RWPE2 (cell line): ENCODE measurements at regions not wholly inside any gene's neighbourhood (a gene's known extent, or its start where the extent isn't known, plus 50 kb on each side); places are given as distances from the start of the nearest gene placed in this dataset.

Experiments used
- ATAC-seq: fragments of 200-7000 bp; cut with Tn5 transposase; 3 replicates; pipeline ENCODE4 v1.9.1; 2021; ENCODE audit warnings: low read depth
- DNase-seq: peaks from one replicate; pipeline ENCODE4 v3.0.0-alpha.2; 2020; ENCODE audit warnings: low spot score
- H3K27ac ChIP-seq: fragments of 450-650 bp; 2 replicates; pipeline ENCODE4 v1.5.1; 2017; ENCODE audit warnings: mild to moderate bottlenecking; ENCODE audit not compliant: poor library complexity, severe bottlenecking
- H3K27me3 ChIP-seq: fragments of 250-450 bp; sonication (Bioruptor Pico); 2 replicates; pipeline ENCODE4 v1.5.1; 2021; ENCODE audit warnings: mild to moderate bottlenecking, moderate library complexity; ENCODE audit not compliant: insufficient read depth, poor library complexity, severe bottlenecking
- H3K36me3 ChIP-seq: fragments of 250-450 bp; sonication (Bioruptor Pico); 2 replicates; pipeline ENCODE4 v1.5.1; 2020; ENCODE audit warnings: low read depth, mild to moderate bottlenecking, moderate library complexity
- H3K4me1 ChIP-seq: fragments of 250-450 bp; sonication (Bioruptor Pico); 2 replicates; pipeline ENCODE4 v1.5.1; 2021; ENCODE audit warnings: mild to moderate bottlenecking, moderate library complexity; ENCODE audit not compliant: insufficient read depth, poor library complexity, severe bottlenecking
- H3K4me3 ChIP-seq: fragments of 250-450 bp; sonication (Bioruptor Pico); 2 replicates; pipeline ENCODE4 v1.5.1; 2021; ENCODE audit warnings: mild to moderate bottlenecking, moderate library complexity; ENCODE audit not compliant: severe bottlenecking
- H3K9me3 ChIP-seq: fragments of 250-450 bp; sonication (Bioruptor Pico); 2 replicates; pipeline ENCODE4 v1.5.1; 2021; ENCODE audit warnings: mild to moderate bottlenecking, moderate library complexity; ENCODE audit not compliant: severe bottlenecking
- TF ChIP-seq, protein P1 (sequence below): fragments of 450-650 bp; IDR thresholded peaks from one replicate; pipeline ENCODE4 v1.5.1; 2017; ENCODE audit warnings: mild to moderate bottlenecking, moderate library complexity; ENCODE audit not compliant: poor library complexity, severe bottlenecking

DNA sequence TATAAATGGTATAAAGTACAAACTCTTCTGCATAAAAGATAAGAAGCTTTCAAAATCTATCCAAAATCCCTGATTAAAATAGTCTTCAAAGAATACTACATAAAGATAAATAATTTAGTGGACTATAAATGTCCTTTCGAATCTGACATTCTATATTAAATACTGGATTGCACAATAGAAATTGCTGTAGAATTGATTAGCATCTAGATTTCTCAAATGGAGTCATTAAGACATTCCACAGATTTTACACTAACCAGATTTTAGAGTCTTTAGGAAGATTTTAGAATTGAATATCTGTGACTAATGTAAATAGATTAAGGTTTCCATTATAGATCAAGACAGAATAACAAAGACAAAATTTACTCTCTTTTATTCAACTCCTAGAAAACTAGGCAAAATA, 663.9 kb downstream of the STPG2 start:
- Histone ChIP-seq H3K4me3 (no peak overlapping the region), H3K27ac (no peak overlapping the region), H3K27me3 (no peaks in the 10 kb centered on the region), H3K9me3 (no peaks in the 10 kb centered on the region), H3K36me3 (no peaks in the 10 kb centered on the region), H3K4me1 (no peaks in the 10 kb centered on the region)
- ATAC-seq (no peak), DNase-seq (no peak)
- TF ChIP-seq, protein P1, sequence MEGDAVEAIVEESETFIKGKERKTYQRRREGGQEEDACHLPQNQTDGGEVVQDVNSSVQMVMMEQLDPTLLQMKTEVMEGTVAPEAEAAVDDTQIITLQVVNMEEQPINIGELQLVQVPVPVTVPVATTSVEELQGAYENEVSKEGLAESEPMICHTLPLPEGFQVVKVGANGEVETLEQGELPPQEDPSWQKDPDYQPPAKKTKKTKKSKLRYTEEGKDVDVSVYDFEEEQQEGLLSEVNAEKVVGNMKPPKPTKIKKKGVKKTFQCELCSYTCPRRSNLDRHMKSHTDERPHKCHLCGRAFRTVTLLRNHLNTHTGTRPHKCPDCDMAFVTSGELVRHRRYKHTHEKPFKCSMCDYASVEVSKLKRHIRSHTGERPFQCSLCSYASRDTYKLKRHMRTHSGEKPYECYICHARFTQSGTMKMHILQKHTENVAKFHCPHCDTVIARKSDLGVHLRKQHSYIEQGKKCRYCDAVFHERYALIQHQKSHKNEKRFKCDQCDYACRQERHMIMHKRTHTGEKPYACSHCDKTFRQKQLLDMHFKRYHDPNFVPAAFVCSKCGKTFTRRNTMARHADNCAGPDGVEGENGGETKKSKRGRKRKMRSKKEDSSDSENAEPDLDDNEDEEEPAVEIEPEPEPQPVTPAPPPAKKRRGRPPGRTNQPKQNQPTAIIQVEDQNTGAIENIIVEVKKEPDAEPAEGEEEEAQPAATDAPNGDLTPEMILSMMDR = no peak

DNA sequence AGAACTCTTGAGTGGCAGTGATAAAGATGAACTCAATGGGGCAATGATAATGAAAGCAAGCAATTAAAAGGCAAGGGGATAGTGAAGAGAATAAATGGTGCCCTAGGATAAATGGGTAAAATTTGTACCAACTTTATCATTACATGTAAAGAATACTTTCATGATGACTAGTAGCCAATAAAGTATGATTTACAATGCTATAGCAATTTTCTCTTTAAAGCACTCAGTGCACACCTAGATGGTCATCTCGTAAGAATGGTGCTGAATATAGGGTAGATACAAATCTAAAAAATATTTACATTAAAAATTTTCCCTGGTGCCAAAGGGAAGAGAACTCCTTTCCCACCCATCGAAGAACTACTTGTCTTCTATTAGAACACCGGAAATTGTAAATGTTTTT, 651.4 kb downstream of the STPG2 start:
- no peak overlapping the region for H3K27ac ChIP-seq
- ATAC-seq (peak; percentile 18; the same call in 1 of the 3 replicates), DNase-seq (no peak)
- no peaks in the 10 kb centered on the region for H3K36me3 ChIP-seq
- TF ChIP-seq, protein P1 = no peak
- no peaks in the 10 kb centered on the region for H3K27me3 ChIP-seq
- H3K9me3 ChIP-seq = no peaks in the 10 kb centered on the region
- peaks cover 29% of the 10 kb centered on the region for H3K4me1 ChIP-seq
- no peak overlapping the region for H3K4me3 ChIP-seq

DNA sequence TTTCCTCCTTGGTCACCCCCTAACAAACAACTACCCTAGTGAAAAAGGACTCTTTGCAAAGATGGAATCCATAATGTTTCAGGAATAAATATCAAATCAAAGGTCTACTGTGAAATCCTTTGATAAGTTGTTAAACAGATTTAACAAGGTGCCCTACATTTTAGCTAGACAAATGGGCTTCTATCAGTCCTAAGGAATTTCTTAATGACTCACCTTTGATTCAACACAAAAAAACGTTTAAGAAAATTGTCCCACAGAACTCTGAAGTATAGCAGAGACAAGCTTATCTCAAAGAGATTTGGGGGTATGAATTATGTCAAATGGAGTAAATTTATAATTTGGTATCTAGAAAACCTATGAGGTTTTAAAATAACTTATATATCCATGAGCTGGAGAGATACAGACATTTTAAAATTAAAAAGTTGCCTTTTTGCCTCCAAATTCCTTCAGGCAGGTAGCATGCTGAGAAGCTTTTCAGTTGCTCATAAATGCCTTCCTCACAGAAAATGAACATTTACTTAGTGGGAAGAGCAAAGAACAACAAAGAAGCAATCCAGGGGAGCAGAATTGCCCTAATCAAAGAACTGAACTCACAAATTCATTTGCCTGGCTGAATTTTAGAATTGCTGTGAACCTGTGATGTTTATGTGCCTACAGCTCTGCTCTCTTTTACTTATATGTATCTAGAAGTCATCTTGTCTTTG, 649.3 kb downstream of the STPG2 start:
- H3K4me1 ChIP-seq = peaks cover 48% of the 10 kb centered on the region
- DNase-seq (no peak), ATAC-seq (peak; percentile 61; the same call in 2 of the 3 replicates)
- H3K27ac ChIP-seq = peak overlapping the region; percentile 59
- no peaks in the 10 kb centered on the region for H3K36me3 ChIP-seq
- H3K27me3 ChIP-seq = no peaks in the 10 kb centered on the region
- no peaks in the 10 kb centered on the region for H3K9me3 ChIP-seq
- H3K4me3 ChIP-seq = no peak overlapping the region
- TF ChIP-seq, protein P1 = no peak

DNA sequence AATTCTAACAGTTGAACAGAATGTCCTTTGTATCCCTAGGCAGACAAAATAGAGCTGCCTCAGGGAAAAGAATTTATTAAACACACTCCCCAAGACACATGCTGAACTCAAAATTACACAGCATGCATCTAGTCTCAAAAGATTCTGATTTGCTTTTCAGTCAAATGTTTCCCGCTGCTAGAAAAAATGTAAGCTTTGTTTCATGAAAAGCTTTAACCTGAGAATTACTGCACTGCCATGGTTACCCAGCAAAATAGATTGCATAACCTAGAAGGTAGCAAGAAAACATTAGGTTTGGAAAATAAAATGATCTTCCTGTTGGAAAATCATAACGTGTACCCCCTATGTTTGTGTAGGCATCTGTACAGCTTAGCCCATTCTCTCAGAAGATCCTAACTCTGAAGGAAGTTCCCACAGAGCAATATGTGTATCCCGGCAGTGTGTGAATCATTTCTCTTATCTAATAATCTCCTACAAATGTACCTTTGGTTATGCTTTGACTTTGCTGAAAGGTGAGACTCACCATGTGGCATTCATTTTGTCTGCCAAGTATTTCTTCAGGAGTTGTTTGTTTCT, 646.9 kb downstream of the STPG2 start:
- peak overlapping the region; percentile 57 for H3K27ac ChIP-seq
- peaks cover 54% of the 10 kb centered on the region for H3K4me1 ChIP-seq
- no peaks in the 10 kb centered on the region for H3K27me3 ChIP-seq
- H3K36me3 ChIP-seq = no peaks in the 10 kb centered on the region
- no peak for DNase-seq
- H3K4me3 ChIP-seq = no peak overlapping the region
- ATAC-seq = peak; percentile 79
- H3K9me3 ChIP-seq = no peaks in the 10 kb centered on the region
- TF ChIP-seq, protein P1 = no peak

DNA sequence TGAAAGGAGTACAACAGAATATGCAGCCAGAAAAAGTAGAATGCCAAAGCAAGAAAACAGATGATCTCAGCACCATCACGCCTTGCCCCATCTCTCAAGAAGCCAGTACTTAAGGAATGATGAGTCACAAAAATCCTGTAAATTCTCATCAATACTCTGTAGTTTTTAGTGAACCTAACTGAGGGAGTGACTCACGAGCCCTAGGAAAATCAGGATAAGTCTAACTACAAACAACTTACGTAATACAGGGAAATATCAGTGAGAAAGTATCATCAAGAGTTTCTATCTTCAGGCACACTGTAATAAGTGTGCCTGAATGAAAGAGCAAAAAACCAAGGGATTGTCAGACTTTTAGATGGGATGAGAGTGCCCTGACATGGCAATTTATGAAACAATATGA, 644.4 kb downstream of the STPG2 start:
- ATAC-seq = peak; percentile 89
- H3K9me3 ChIP-seq = no peaks in the 10 kb centered on the region

More for the DNA sequence above, 644.4 kb downstream of the STPG2 start:
- H3K4me3 ChIP-seq = no peak overlapping the region
- H3K36me3 ChIP-seq = no peaks in the 10 kb centered on the region
- peak; percentile 52 for DNase-seq
- TF ChIP-seq, protein P1 = no peak
- no peak overlapping the region for H3K27ac ChIP-seq
- no peaks in the 10 kb centered on the region for H3K27me3 ChIP-seq
- H3K4me1 ChIP-seq = peaks cover 42% of the 10 kb centered on the region
